SK-N-SH treated with all-trans-retinoic acid at 6 μM for 48 hours (cell line): ENCODE measurements at regions not wholly inside any gene's neighbourhood (a gene's known extent, or its start where the extent isn't known, plus 50 kb on each side); places are given as distances from the start of the nearest gene placed in this dataset.
"Not testable (repeated sequence)": the region's sequence is repeated elsewhere in the genome, so short reads cannot be mapped to it uniquely, and the experiment has no call there.

Experiments used
- GLIS3 ChIP-seq: fragments of 250-450 bp; sonication (Bioruptor Pico); IDR thresholded peaks from 2 replicates; pipeline ENCODE4 v1.5.0; 2020; ENCODE audit warnings: mild to moderate bottlenecking, moderate library complexity
- PPARA ChIP-seq: fragments of 250-450 bp; sonication (Bioruptor Pico); IDR thresholded peaks from 2 replicates; pipeline ENCODE4 v1.5.0; 2020; ENCODE audit warnings: mild to moderate bottlenecking, borderline replicate concordance
- ZFP3 ChIP-seq: fragments of 250-450 bp; sonication (Bioruptor Pico); IDR thresholded peaks from 2 replicates; pipeline ENCODE4 v1.5.0; 2020; ENCODE audit warnings: mild to moderate bottlenecking, moderate library complexity
- ZNF70 ChIP-seq: fragments of 450-650 bp; formaldehyde crosslinking; IDR thresholded peaks from 2 replicates; pipeline ENCODE4 v1.5.0; 2020; ENCODE audit warnings: mild to moderate bottlenecking, moderate library complexity
- ZNF8 ChIP-seq: fragments of 450-650 bp; formaldehyde crosslinking; IDR thresholded peaks from 2 replicates; pipeline ENCODE4 v1.5.0; 2020; ENCODE audit warnings: mild to moderate bottlenecking, moderate library complexity
- TF ChIP-seq, protein P1 (sequence below): fragments of 250-450 bp; sonication (Bioruptor Pico); IDR thresholded peaks from 2 replicates; pipeline ENCODE4 v1.8.0; 2020; ENCODE audit warnings: mild to moderate bottlenecking, moderate library complexity, borderline replicate concordance

DNA sequence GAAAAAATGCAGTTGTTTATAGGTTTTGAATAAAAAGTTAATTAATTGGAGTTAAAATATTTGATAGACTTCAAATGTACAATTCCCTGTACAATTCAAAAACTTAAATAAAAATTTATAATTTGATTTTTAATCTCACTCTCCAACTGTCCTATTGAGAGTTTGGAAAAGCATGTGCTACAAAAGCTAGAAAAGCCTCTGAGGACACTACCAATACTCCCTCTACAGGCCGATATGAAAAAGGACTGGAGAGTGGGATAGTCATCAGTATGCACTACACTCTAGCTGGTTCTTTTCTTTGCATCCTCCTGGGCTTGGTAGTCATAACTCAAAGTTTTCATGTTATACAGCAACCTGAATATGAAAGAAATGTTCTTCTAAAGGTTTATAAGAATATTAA lies 139.9 kb upstream of the PCDH11X start:
- TF ChIP-seq PPARA, GLIS3, ZNF8, ZFP3, ZNF70 (CRISPR knock-in tag): not testable (repeated sequence)
- TF ChIP-seq, protein P1, sequence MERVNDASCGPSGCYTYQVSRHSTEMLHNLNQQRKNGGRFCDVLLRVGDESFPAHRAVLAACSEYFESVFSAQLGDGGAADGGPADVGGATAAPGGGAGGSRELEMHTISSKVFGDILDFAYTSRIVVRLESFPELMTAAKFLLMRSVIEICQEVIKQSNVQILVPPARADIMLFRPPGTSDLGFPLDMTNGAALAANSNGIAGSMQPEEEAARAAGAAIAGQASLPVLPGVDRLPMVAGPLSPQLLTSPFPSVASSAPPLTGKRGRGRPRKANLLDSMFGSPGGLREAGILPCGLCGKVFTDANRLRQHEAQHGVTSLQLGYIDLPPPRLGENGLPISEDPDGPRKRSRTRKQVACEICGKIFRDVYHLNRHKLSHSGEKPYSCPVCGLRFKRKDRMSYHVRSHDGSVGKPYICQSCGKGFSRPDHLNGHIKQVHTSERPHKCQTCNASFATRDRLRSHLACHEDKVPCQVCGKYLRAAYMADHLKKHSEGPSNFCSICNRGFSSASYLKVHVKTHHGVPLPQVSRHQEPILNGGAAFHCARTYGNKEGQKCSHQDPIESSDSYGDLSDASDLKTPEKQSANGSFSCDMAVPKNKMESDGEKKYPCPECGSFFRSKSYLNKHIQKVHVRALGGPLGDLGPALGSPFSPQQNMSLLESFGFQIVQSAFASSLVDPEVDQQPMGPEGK (CRISPR knock-in tag), result not testable (repeated sequence)
